Breast epithelium (tissue), 3 donors: ENCODE measurements at regions not wholly inside any gene's neighbourhood (a gene's known extent, or its start where the extent isn't known, plus 50 kb on each side); places are given as distances from the start of the nearest gene placed in this dataset.

ENCODE experiments used
- POLR2A ChIP-seq: fragments of 450-650 bp; IDR thresholded peaks from one replicate; pipeline ENCODE4 v1.6.1; 2016; ENCODE audit warnings: antibody characterized with exemption, mild to moderate bottlenecking, moderate library complexity
- POLR2AphosphoS5 ChIP-seq, 3 donors: sonication (generic); formaldehyde crosslinking; IDR thresholded peaks; one replicate each; pipeline ENCODE4 v1.6.1; 2017; ENCODE audit warnings: antibody characterized with exemption in 3 of 3
- TF ChIP-seq, protein P1 (sequence below), 3 donors: fragments of 450-650 bp; IDR thresholded peaks; one replicate each; pipeline ENCODE4 v1.5.1; 2016 to 2017; ENCODE audit warnings: antibody characterized with exemption in 3 of 3, mild to moderate bottlenecking in 3 of 3, moderate library complexity in 3 of 3

DNA sequence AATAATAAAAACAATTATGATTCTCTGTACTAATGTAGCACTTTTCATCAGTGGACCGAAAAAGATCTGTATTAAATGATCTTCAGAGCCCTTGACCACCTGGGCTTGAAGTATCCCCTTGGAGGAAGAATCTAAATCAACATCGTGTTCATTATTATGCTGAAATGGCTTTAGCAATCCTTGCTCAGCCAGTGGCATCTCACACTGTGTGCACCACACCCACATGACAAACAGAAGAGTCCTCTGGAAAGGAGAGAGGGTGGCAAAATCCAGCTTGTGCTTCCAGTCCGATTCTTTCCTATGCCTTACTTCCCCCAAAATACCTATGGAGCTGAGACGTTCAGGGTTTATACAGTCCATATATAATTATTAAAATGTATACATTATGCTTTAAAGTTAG, 318.5 kb upstream of the RUNX1 start:
- TF ChIP-seq, protein P1, sequence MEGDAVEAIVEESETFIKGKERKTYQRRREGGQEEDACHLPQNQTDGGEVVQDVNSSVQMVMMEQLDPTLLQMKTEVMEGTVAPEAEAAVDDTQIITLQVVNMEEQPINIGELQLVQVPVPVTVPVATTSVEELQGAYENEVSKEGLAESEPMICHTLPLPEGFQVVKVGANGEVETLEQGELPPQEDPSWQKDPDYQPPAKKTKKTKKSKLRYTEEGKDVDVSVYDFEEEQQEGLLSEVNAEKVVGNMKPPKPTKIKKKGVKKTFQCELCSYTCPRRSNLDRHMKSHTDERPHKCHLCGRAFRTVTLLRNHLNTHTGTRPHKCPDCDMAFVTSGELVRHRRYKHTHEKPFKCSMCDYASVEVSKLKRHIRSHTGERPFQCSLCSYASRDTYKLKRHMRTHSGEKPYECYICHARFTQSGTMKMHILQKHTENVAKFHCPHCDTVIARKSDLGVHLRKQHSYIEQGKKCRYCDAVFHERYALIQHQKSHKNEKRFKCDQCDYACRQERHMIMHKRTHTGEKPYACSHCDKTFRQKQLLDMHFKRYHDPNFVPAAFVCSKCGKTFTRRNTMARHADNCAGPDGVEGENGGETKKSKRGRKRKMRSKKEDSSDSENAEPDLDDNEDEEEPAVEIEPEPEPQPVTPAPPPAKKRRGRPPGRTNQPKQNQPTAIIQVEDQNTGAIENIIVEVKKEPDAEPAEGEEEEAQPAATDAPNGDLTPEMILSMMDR (IDR thresholded peaks at IDR 0.05), result no peak
- TF ChIP-seq POLR2A, result no peak
- no peak for TF ChIP-seq POLR2AphosphoS5 (IDR thresholded peaks at IDR 0.05)
